HG03159 (cell line): ENCODE measurements at regions not wholly inside any gene's neighbourhood (a gene's known extent, or its start where the extent isn't known, plus 50 kb on each side); places are given as distances from the start of the nearest gene placed in this dataset.
A peak's percentile ranks its signal among the peaks of the same experiment; 100 is the strongest.

ENCODE experiments used
- ATAC-seq: cut with Tn5 transposase; IDR thresholded peaks from one replicate; pipeline ENCODE4 v1.9.1; 2021; ENCODE audit warnings: mild to moderate bottlenecking, moderate library complexity; ENCODE audit not compliant: unreplicated experiment

GRCh38 chr17:79404136-79404911, 206.5 kb downstream of the RBFOX3 start:
- ATAC-seq, result no peak

GRCh38 chr17:79401704-79402674, 208.9 kb downstream of the RBFOX3 start:
- ATAC-seq, result no peak

GRCh38 chr17:79400989-79401703, 209.7 kb downstream of the RBFOX3 start:
- peak; percentile 50 for ATAC-seq

GRCh38 chr17:79399610-79400144, 211.2 kb downstream of the RBFOX3 start:
- ATAC-seq, result no peak

GRCh38 chr17:79398441-79398840, 212.4 kb downstream of the RBFOX3 start:
- ATAC-seq, result no peak

GRCh38 chr17:79396696-79397095, 214.2 kb downstream of the RBFOX3 start:
- no peak for ATAC-seq

- ATAC-seq, result no peak
These were observed 215.3 kb downstream of the RBFOX3 start for GRCh38 chr17:79395545-79395944.

- no peak for ATAC-seq
These were observed 215.8 kb downstream of the RBFOX3 start for GRCh38 chr17:79395066-79395465.

GRCh38 chr17:79393358-79394052, 217.3 kb downstream of the RBFOX3 start:
- ATAC-seq, result no peak

GRCh38 chr17:79392598-79392997, 218.3 kb downstream of the RBFOX3 start:
- ATAC-seq, result no peak

GRCh38 chr17:79391376-79392233, 219.2 kb downstream of the RBFOX3 start:
- ATAC-seq, result no peak

- no peak for ATAC-seq
These were observed 221.0 kb downstream of the RBFOX3 start for GRCh38 chr17:79389896-79390295.

- ATAC-seq, result no peak
These were observed 222.1 kb downstream of the RBFOX3 start for GRCh38 chr17:79388556-79389295.

GRCh38 chr17:79387783-79388182, 223.1 kb downstream of the RBFOX3 start:
- ATAC-seq, result no peak

GRCh38 chr17:79385962-79386563, 224.8 kb downstream of the RBFOX3 start:
- ATAC-seq, result no peak

GRCh38 chr17:79382313-79382712, 228.5 kb downstream of the RBFOX3 start:
- no peak for ATAC-seq

- no peak for ATAC-seq
These were observed 231.0 kb downstream of the RBFOX3 start for GRCh38 chr17:79379700-79380445.
